Hepatocyte (in vitro differentiated cells): ENCODE measurements at regions not wholly inside any gene's neighbourhood (a gene's known extent, or its start where the extent isn't known, plus 50 kb on each side); places are given as distances from the start of the nearest gene placed in this dataset.

Experiments
- DNase-seq: peaks from one replicate; pipeline ENCODE4 v3.0.0-alpha.2; 2016; ENCODE audit warnings: low spot score
- H2AFZ ChIP-seq: fragments of 200-600 bp; sonication (generic); 2 replicates; pipeline ENCODE4 v1.6.0; 2016; ENCODE audit warnings: antibody characterized with exemption, mild to moderate bottlenecking
- H3K27ac ChIP-seq: fragments of 200-600 bp; sonication (generic); 2 replicates; pipeline ENCODE4 v1.5.1; 2016; ENCODE audit warnings: mild to moderate bottlenecking
- H3K27me3 ChIP-seq: fragments of 200-600 bp; sonication (generic); 2 replicates; pipeline ENCODE4 v1.6.1; 2016
- H3K36me3 ChIP-seq: fragments of 200-600 bp; sonication (generic); replicated peaks from 2 replicates; pipeline ENCODE4 v1.5.1; 2016; ENCODE audit warnings: low read depth; ENCODE audit not compliant: insufficient read depth
- H3K4me1 ChIP-seq: fragments of 200-600 bp; sonication (generic); 2 replicates; pipeline ENCODE4 v1.5.1; 2016; ENCODE audit warnings: mild to moderate bottlenecking, moderate library complexity; ENCODE audit not compliant: insufficient read depth
- H3K4me2 ChIP-seq: fragments of 200-600 bp; sonication (generic); 2 replicates; pipeline ENCODE4 v1.6.0; 2016
- H3K4me3 ChIP-seq: fragments of 200-600 bp; sonication (generic); 2 replicates; pipeline ENCODE4 v1.5.1; 2016; ENCODE audit warnings: mild to moderate bottlenecking
- H3K79me2 ChIP-seq: fragments of 200-600 bp; sonication (generic); 2 replicates; pipeline ENCODE4 v1.6.0; 2017; ENCODE audit warnings: mild to moderate bottlenecking
- H3K9me2 ChIP-seq: fragments of 200-600 bp; sonication (generic); replicated peaks from 2 replicates; pipeline ENCODE4 v1.6.0; 2017; ENCODE audit warnings: mild to moderate bottlenecking; ENCODE audit not compliant: insufficient read depth
- H3K9me3 ChIP-seq: fragments of 200-600 bp; sonication (generic); 2 replicates; pipeline ENCODE4 v1.5.1; 2016; ENCODE audit warnings: low read depth, mild to moderate bottlenecking
- H4K20me1 ChIP-seq: fragments of 200-600 bp; sonication (generic); 2 replicates; pipeline ENCODE4 v1.6.0; 2016; ENCODE audit warnings: mild to moderate bottlenecking; ENCODE audit not compliant: insufficient read depth, poor library complexity, severe bottlenecking
- EZH2 ChIP-seq: fragments of 200-600 bp; sonication (generic); IDR thresholded peaks from 2 replicates; pipeline ENCODE4 v1.6.1; 2016; ENCODE audit warnings: antibody characterized with exemption, mild to moderate bottlenecking, borderline replicate concordance
- EZH2phosphoT487 ChIP-seq: fragments of 200-600 bp; sonication (generic); IDR thresholded peaks from one replicate; pipeline ENCODE4 v1.6.1; 2018; ENCODE audit warnings: antibody characterized with exemption, mild to moderate bottlenecking, low read depth, moderate library complexity; ENCODE audit not compliant: unreplicated experiment, severe bottlenecking
- WGBS: methylation state at CpG from one replicate; pipeline ENCODE4 v1.1.6; 2016; ENCODE audit warnings: low lambda C conversion rate; ENCODE audit errors: missing lambda C conversion rate; 5-methylcytosine and 5-hydroxymethylcytosine counted together
- TF ChIP-seq, protein P1 (sequence below): fragments of 200-600 bp; sonication (generic); IDR thresholded peaks from 2 replicates; pipeline ENCODE4 v1.5.1; 2016; ENCODE audit warnings: antibody characterized with exemption, mild to moderate bottlenecking; ENCODE audit not compliant: poor library complexity

DNA sequence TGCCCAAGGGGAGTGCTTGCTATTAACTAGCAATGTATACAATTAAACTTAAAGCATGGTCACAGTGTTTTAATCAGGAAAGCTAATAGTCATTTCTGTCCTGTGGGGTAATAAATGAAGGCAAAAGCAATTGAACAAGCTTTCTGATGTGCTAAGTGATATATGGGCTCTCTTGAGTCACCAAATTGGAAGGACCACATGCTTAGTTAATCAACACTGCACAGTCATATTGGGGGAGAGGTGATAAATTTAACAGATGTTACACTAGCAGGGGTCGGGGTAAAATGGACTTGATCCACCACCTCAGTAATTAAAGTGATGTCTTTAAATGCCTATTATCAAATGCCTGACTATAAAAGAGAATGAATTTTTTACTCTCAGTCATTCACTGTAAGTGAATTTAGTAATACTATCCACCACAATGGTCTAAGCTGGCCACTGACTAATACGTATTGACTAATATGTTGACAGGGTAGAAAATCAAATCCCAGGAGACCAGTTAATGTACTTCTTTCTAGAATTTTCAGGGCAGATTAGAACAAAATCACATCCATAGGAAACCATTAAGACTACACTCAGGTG lies 736.3 kb downstream of the RPS29 start:
- H3K4me1 ChIP-seq = no peaks in the 10 kb centered on the region
- DNase-seq = no peak
- TF ChIP-seq EZH2phosphoT487 (no peak), EZH2 (no peak)
- TF ChIP-seq, protein P1, sequence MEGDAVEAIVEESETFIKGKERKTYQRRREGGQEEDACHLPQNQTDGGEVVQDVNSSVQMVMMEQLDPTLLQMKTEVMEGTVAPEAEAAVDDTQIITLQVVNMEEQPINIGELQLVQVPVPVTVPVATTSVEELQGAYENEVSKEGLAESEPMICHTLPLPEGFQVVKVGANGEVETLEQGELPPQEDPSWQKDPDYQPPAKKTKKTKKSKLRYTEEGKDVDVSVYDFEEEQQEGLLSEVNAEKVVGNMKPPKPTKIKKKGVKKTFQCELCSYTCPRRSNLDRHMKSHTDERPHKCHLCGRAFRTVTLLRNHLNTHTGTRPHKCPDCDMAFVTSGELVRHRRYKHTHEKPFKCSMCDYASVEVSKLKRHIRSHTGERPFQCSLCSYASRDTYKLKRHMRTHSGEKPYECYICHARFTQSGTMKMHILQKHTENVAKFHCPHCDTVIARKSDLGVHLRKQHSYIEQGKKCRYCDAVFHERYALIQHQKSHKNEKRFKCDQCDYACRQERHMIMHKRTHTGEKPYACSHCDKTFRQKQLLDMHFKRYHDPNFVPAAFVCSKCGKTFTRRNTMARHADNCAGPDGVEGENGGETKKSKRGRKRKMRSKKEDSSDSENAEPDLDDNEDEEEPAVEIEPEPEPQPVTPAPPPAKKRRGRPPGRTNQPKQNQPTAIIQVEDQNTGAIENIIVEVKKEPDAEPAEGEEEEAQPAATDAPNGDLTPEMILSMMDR = no peak
- H3K9me3 ChIP-seq = no peaks in the 10 kb centered on the region
- no peaks in the 10 kb centered on the region for H3K36me3 ChIP-seq
- H3K4me3 ChIP-seq = no peak overlapping the region
- H3K27me3 ChIP-seq = no peaks in the 10 kb centered on the region
- H3K9me2 ChIP-seq = no peaks in the 10 kb centered on the region
- WGBS = 86% methylated on average over 2 of the region's 2 CpGs
- H4K20me1 ChIP-seq = no peaks in the 10 kb centered on the region
- no peak overlapping the region for H3K27ac ChIP-seq
- no peak overlapping the region for H3K4me2 ChIP-seq
- no peak overlapping the region for H2AFZ ChIP-seq
- H3K79me2 ChIP-seq = no peaks in the 10 kb centered on the region

DNA sequence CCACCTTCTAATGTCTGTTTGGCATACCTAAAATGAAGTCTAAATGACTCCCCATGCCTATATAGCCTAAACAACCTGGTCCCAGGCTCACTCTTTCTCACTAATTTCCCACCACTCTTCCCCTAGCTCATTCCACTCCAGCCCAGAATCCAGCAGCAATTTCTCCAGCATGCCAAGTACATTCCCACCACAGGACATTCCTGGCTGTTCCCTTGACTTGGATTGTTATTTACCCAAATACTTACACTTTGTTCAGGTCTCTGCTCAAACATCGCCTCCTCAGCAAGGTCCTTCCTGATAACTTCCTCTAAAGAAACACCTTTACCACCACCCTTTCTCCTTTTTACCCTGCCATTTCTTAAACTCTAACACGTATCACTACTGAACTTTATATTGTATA lies 743.4 kb downstream of the RPS29 start:
- Histone ChIP-seq H3K9me2 (no peaks in the 10 kb centered on the region), H3K9me3 (no peaks in the 10 kb centered on the region), H3K27me3 (no peaks in the 10 kb centered on the region), H3K4me2 (no peak overlapping the region), H3K4me3 (no peak overlapping the region), H3K79me2 (no peaks in the 10 kb centered on the region), H3K4me1 (no peaks in the 10 kb centered on the region), H2AFZ (no peak overlapping the region), H3K27ac (no peak overlapping the region), H4K20me1 (no peaks in the 10 kb centered on the region), H3K36me3 (no peaks in the 10 kb centered on the region)
- TF ChIP-seq EZH2 = no peak
- TF ChIP-seq EZH2phosphoT487 = no peak
- TF ChIP-seq, protein P1 = no peak
- no peak for DNase-seq
- 92% methylated on average over 2 of the region's 2 CpGs for WGBS

DNA sequence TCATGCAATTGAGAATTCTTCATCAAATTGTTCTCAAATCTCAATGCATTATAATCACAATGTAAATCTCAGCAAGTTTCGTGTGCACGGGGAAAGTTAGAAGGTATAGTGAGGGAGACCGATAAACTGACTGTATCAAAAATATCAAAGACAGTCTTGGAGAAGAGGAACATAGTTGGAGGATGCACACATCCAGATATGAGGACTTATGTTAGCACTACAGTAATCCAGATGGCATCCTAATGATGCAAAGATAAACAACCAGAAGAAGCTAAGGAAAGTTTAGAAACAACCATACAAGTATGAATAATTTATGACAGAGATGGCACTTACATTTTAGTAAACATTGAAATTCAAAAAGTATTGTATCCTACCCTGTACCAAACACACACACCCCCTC lies 760.1 kb downstream of the RPS29 start:
- H2AFZ ChIP-seq = no peak overlapping the region
- no peaks in the 10 kb centered on the region for H3K36me3 ChIP-seq
- H3K27ac ChIP-seq = no peak overlapping the region
- no peaks in the 10 kb centered on the region for H3K27me3 ChIP-seq
- H4K20me1 ChIP-seq = no peaks in the 10 kb centered on the region
- 91% methylated on average over 3 of the region's 3 CpGs for WGBS
- no peaks in the 10 kb centered on the region for H3K9me2 ChIP-seq
- no peaks in the 10 kb centered on the region for H3K79me2 ChIP-seq
- H3K4me2 ChIP-seq = no peak overlapping the region
- H3K4me1 ChIP-seq = no peaks in the 10 kb centered on the region
- no peaks in the 10 kb centered on the region for H3K9me3 ChIP-seq
- no peak overlapping the region for H3K4me3 ChIP-seq
- DNase-seq = no peak
- TF ChIP-seq EZH2phosphoT487 = no peak
- TF ChIP-seq, protein P1 = no peak
- no peak for TF ChIP-seq EZH2
